Tibial nerve (tissue), 3 donors: ENCODE measurements at regions not wholly inside any gene's neighbourhood (a gene's known extent, or its start where the extent isn't known, plus 50 kb on each side); places are given as distances from the start of the nearest gene placed in this dataset.

Source experiments
- CTCF ChIP-seq, 5 experiments: fragments of 200-600 bp in 3 of 5; fragments of 450-650 bp in 2 of 5; sonication (generic) in 3 of 5; IDR thresholded peaks; one replicate each; pipeline ENCODE4 v1.5.1; 2016 to 2019; ENCODE audit warnings: antibody characterized with exemption in 5 of 5, mild to moderate bottlenecking in 3 of 5, moderate library complexity in 2 of 5
- POLR2A ChIP-seq, 2 donors: fragments of 450-650 bp; IDR thresholded peaks; one replicate each; pipeline ENCODE4 v1.6.1; 2017; ENCODE audit warnings: antibody characterized with exemption in 2 of 2, mild to moderate bottlenecking in 2 of 2, moderate library complexity in 2 of 2

- TF ChIP-seq CTCF (IDR thresholded peaks at IDR 0.05) (no peak), POLR2A (IDR thresholded peaks at IDR 0.05) (no peak)
Measured at GRCh38 chr4:126427853-126428252, 1113.1 kb downstream of the FAT4 start.
